Keratinocyte (primary cell): ENCODE measurements at regions not wholly inside any gene's neighbourhood (a gene's known extent, or its start where the extent isn't known, plus 50 kb on each side); places are given as distances from the start of the nearest gene placed in this dataset.

Experiments
- EZH2 ChIP-seq: IDR thresholded peaks from one replicate; pipeline ENCODE4 v1.6.1; 2012; ENCODE audit warnings: inconsistent platforms, mild to moderate bottlenecking, low read length, moderate library complexity
- TF ChIP-seq, protein P1 (sequence below), 3 experiments: IDR thresholded peaks in 1 of 3; conservative IDR thresholded peaks in 1 of 3; optimal IDR thresholded peaks in 1 of 3; 2 replicates in 2 of 3; 3 replicates in 1 of 3; pipeline versions ENCODE3 to v1.5.1; 2011; ENCODE audit warnings: low read length in 3 of 3, mild to moderate bottlenecking in 3 of 3, moderate library complexity in 2 of 3, control low read depth in 1 of 3, inconsistent platforms in 1 of 3; ENCODE audit not compliant: insufficient read depth in 2 of 3; ENCODE audit errors: extremely low read depth in 1 of 3

DNA sequence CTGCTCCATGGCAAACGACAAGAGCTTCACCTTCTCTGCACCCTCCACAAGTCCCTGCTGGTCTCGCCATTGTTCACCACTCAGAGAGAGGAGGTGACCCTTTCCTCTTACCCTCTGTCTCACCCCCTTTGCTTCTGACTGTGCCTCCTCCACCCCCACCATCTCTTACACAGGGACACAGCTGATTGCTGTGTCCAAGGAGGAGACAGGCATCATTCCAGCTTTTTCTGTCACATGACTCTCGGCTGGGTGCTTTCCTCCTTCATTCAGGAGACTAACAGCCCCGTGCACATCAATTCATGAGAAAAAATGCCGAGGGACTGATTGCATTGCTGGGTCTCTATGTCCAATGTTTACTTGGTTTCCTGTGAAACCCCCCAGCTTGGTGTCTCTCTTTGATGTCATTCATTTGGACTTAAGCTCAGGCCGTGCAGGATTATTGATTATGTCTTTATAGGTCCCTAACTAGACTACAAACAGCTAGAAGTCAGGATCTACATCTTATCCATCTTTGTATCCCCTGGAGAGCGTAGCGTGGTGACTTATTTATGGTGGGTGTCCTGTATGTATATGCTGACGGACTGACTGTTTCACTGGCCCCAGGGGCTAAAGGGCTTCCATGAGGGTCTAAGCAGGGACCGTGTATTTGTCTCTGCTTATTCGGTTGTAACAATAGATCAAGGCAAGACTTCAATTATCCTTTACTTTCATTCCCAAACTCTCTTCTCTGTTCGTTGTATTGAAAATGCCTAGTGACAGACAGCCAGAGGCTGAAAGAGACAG lies 82.2 kb upstream of the CDH13 start:
- TF ChIP-seq, protein P1, sequence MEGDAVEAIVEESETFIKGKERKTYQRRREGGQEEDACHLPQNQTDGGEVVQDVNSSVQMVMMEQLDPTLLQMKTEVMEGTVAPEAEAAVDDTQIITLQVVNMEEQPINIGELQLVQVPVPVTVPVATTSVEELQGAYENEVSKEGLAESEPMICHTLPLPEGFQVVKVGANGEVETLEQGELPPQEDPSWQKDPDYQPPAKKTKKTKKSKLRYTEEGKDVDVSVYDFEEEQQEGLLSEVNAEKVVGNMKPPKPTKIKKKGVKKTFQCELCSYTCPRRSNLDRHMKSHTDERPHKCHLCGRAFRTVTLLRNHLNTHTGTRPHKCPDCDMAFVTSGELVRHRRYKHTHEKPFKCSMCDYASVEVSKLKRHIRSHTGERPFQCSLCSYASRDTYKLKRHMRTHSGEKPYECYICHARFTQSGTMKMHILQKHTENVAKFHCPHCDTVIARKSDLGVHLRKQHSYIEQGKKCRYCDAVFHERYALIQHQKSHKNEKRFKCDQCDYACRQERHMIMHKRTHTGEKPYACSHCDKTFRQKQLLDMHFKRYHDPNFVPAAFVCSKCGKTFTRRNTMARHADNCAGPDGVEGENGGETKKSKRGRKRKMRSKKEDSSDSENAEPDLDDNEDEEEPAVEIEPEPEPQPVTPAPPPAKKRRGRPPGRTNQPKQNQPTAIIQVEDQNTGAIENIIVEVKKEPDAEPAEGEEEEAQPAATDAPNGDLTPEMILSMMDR (optimal IDR thresholded peaks at IDR 0.05 in 1 of 3, IDR thresholded peaks at IDR 0.05 in 1 of 3, conservative IDR thresholded peaks at IDR 0.05 in 1 of 3; ENCODE audit: extremely low read depth in 1 of 3, insufficient read depth in 2 of 3, low read length in 3 of 3): no peak
- TF ChIP-seq EZH2: no peak
